Mesendoderm (in vitro differentiated cells): ENCODE measurements at regions not wholly inside any gene's neighbourhood (a gene's known extent, or its start where the extent isn't known, plus 50 kb on each side); places are given as distances from the start of the nearest gene placed in this dataset.

Experiments
- DNase-seq: peaks from one replicate; pipeline ENCODE4 v3.0.0; 2013
- H2AK5ac ChIP-seq: 2 replicates; pipeline ENCODE4 v1.6.1; 2013; ENCODE audit warnings: low read length, inconsistent platforms
- H2BK120ac ChIP-seq: 2 replicates; pipeline ENCODE4 v1.6.1; 2013; ENCODE audit warnings: low read depth, mild to moderate bottlenecking, low read length, moderate library complexity, mixed read lengths
- H2BK15ac ChIP-seq: replicated peaks from 2 replicates; pipeline ENCODE4 v1.6.1; 2013; ENCODE audit warnings: low read depth, mild to moderate bottlenecking, moderate library complexity
- H2BK5ac ChIP-seq: 2 replicates; pipeline ENCODE4 v1.6.1; 2013; ENCODE audit warnings: low read length, inconsistent platforms
- H3K18ac ChIP-seq: 2 replicates; pipeline ENCODE4 v1.6.1; 2013; ENCODE audit warnings: mild to moderate bottlenecking, low read length, mixed read lengths
- H3K23ac ChIP-seq: one replicate; pipeline ENCODE4 v1.6.1; 2013; ENCODE audit warnings: low read length
- H3K27ac ChIP-seq: 2 replicates; pipeline ENCODE4 v1.5.1; 2013; ENCODE audit warnings: low read depth, mild to moderate bottlenecking, inconsistent platforms, low read length, moderate library complexity
- H3K27me3 ChIP-seq: 2 replicates; pipeline ENCODE4 v1.6.1; 2013; ENCODE audit warnings: low read length, control low read depth, mild to moderate bottlenecking, inconsistent platforms; ENCODE audit not compliant: insufficient read depth, poor library complexity
- H3K36me3 ChIP-seq: 2 replicates; pipeline ENCODE4 v1.6.1; 2013; ENCODE audit warnings: low read length, inconsistent platforms; ENCODE audit not compliant: control insufficient read depth, insufficient read depth
- H3K4ac ChIP-seq: one replicate; pipeline ENCODE4 v1.6.1; 2013; ENCODE audit warnings: low read depth, mild to moderate bottlenecking, low read length, moderate library complexity
- H3K4me1 ChIP-seq: 2 replicates; pipeline ENCODE4 v1.6.1; 2013; ENCODE audit warnings: low read depth, low read length, inconsistent platforms; ENCODE audit not compliant: control insufficient read depth
- H3K4me2 ChIP-seq: 2 replicates; pipeline ENCODE4 v1.6.1; 2013; ENCODE audit warnings: low read length
- H3K4me3 ChIP-seq: 2 replicates; pipeline ENCODE4 v1.5.1; 2013; ENCODE audit warnings: mild to moderate bottlenecking, low read length
- H3K56ac ChIP-seq: one replicate; pipeline ENCODE4 v1.6.1; 2013; ENCODE audit warnings: low read length
- H3K79me1 ChIP-seq: 2 replicates; pipeline ENCODE4 v1.6.1; 2013; ENCODE audit warnings: low read length, inconsistent platforms
- H3K79me2 ChIP-seq: 2 replicates; pipeline ENCODE4 v1.6.1; 2013; ENCODE audit warnings: mild to moderate bottlenecking, low read length; ENCODE audit not compliant: control insufficient read depth, insufficient read depth
- H3K9ac ChIP-seq: 2 replicates; pipeline ENCODE4 v1.6.1; 2013; ENCODE audit warnings: low read length, inconsistent platforms
- H4K5ac ChIP-seq: one replicate; pipeline ENCODE4 v1.6.1; 2013; ENCODE audit warnings: low read length
- H4K8ac ChIP-seq: one replicate; pipeline ENCODE4 v1.6.1; 2013; ENCODE audit warnings: low read depth, mild to moderate bottlenecking, control low read depth, low read length, moderate library complexity
- WGBS: extraction: QIAGEN DNeasy Blood & Tissue Kit; methylation state at CpG from one replicate; pipeline ENCODE4 v1.1.7; 2013; ENCODE audit warnings: low lambda C conversion rate, missing lambda C conversion rate; ENCODE audit not compliant: insufficient coverage; ENCODE audit errors: extremely low coverage; 5-methylcytosine and 5-hydroxymethylcytosine counted together

- Histone ChIP-seq H2BK15ac (no peak overlapping the region), H3K4me2 (no peak overlapping the region), H3K23ac (no peak overlapping the region), H2BK120ac (no peak overlapping the region), H4K8ac (no peak overlapping the region), H2BK5ac (no peak overlapping the region), H3K56ac (no peak overlapping the region), H3K18ac (no peak overlapping the region), H2AK5ac (no peak overlapping the region), H4K5ac (no peak overlapping the region), H3K9ac (no peak overlapping the region), H3K4me3 (no peak overlapping the region), H3K4ac (no peak overlapping the region), H3K4me1 (no peaks in the 10 kb centered on the region), H3K79me1 (no peaks in the 10 kb centered on the region), H3K27ac (no peak overlapping the region), H3K79me2 (no peaks in the 10 kb centered on the region), H3K36me3 (no peaks in the 10 kb centered on the region), H3K27me3 (no peaks in the 10 kb centered on the region)
- DNase-seq: no peak
- WGBS: no CpG with 5 or more reads among the region's 4 CpGs
These were observed 80.6 kb downstream of the MFSD1 start for GRCh38 chr3:158882445-158882844.

GRCh38 chr3:158896729-158897128 is 94.9 kb downstream of the MFSD1 start:
- Histone ChIP-seq H3K27ac (no peak overlapping the region), H2AK5ac (no peak overlapping the region), H3K56ac (no peak overlapping the region), H3K27me3 (peaks cover 2% of the 10 kb centered on the region), H3K79me1 (no peaks in the 10 kb centered on the region), H3K9ac (no peak overlapping the region), H3K4me3 (no peak overlapping the region), H3K79me2 (no peaks in the 10 kb centered on the region), H2BK120ac (no peak overlapping the region), H3K4ac (no peak overlapping the region), H2BK15ac (no peak overlapping the region), H3K18ac (no peak overlapping the region), H4K5ac (no peak overlapping the region), H2BK5ac (no peak overlapping the region), H3K4me1 (no peaks in the 10 kb centered on the region), H3K4me2 (no peak overlapping the region), H3K36me3 (no peaks in the 10 kb centered on the region), H4K8ac (no peak overlapping the region), H3K23ac (no peak overlapping the region)
- no CpG with 5 or more reads among the region's 6 CpGs for WGBS
- DNase-seq: no peak

GRCh38 chr3:158906749-158907148 is 104.9 kb downstream of the MFSD1 start:
- Histone ChIP-seq H3K4ac (no peak overlapping the region), H3K18ac (no peak overlapping the region), H2BK120ac (no peak overlapping the region), H3K79me2 (no peaks in the 10 kb centered on the region), H2BK15ac (no peak overlapping the region), H3K9ac (no peak overlapping the region), H3K4me1 (no peaks in the 10 kb centered on the region), H3K36me3 (no peaks in the 10 kb centered on the region), H3K27ac (no peak overlapping the region), H3K23ac (no peak overlapping the region), H2BK5ac (no peak overlapping the region), H3K4me2 (no peak overlapping the region), H3K79me1 (no peaks in the 10 kb centered on the region), H4K8ac (no peak overlapping the region), H2AK5ac (no peak overlapping the region), H3K4me3 (no peak overlapping the region), H3K56ac (no peak overlapping the region), H3K27me3 (no peaks in the 10 kb centered on the region), H4K5ac (no peak overlapping the region)
- DNase-seq: no peak
- no CpG with 5 or more reads among the region's 1 CpG for WGBS

GRCh38 chr3:158908187-158908734 is 106.4 kb downstream of the MFSD1 start:
- H3K4me2 ChIP-seq: no peak overlapping the region
- H3K4ac ChIP-seq: no peak overlapping the region
- H3K79me1 ChIP-seq: no peaks in the 10 kb centered on the region
- H3K4me1 ChIP-seq: no peaks in the 10 kb centered on the region
- H2BK5ac ChIP-seq: no peak overlapping the region
- no peak overlapping the region for H3K4me3 ChIP-seq
- no peaks in the 10 kb centered on the region for H3K36me3 ChIP-seq
- H2BK120ac ChIP-seq: no peak overlapping the region
- H3K79me2 ChIP-seq: no peaks in the 10 kb centered on the region
- H2AK5ac ChIP-seq: no peak overlapping the region
- no peak overlapping the region for H4K8ac ChIP-seq
- H3K27me3 ChIP-seq: no peaks in the 10 kb centered on the region
- no peak overlapping the region for H2BK15ac ChIP-seq
- H3K23ac ChIP-seq: no peak overlapping the region
- no peak overlapping the region for H3K9ac ChIP-seq
- no peak overlapping the region for H4K5ac ChIP-seq
- H3K18ac ChIP-seq: no peak overlapping the region
- H3K27ac ChIP-seq: no peak overlapping the region
- no peak overlapping the region for H3K56ac ChIP-seq
- DNase-seq: no peak
- WGBS: 100% methylated on average over 1 of the region's 2 CpGs

GRCh38 chr3:158909870-158910269 is 108.0 kb downstream of the MFSD1 start:
- Histone ChIP-seq H3K27ac (no peak overlapping the region), H3K4me1 (no peaks in the 10 kb centered on the region), H3K27me3 (no peaks in the 10 kb centered on the region), H2AK5ac (no peak overlapping the region), H3K4me3 (no peak overlapping the region), H3K4ac (no peak overlapping the region), H3K4me2 (no peak overlapping the region), H3K9ac (no peak overlapping the region), H3K23ac (no peak overlapping the region), H2BK15ac (no peak overlapping the region), H3K18ac (no peak overlapping the region), H2BK120ac (no peak overlapping the region), H3K79me1 (no peaks in the 10 kb centered on the region), H3K79me2 (no peaks in the 10 kb centered on the region), H4K8ac (no peak overlapping the region), H4K5ac (no peak overlapping the region), H3K36me3 (no peaks in the 10 kb centered on the region), H2BK5ac (no peak overlapping the region), H3K56ac (no peak overlapping the region)
- no CpG with 5 or more reads among the region's 2 CpGs for WGBS
- DNase-seq: no peak

GRCh38 chr3:158911586-158911985 is 109.7 kb downstream of the MFSD1 start:
- Histone ChIP-seq H3K18ac (no peak overlapping the region), H3K4ac (no peak overlapping the region), H2BK15ac (no peak overlapping the region), H3K4me1 (no peaks in the 10 kb centered on the region), H3K23ac (no peak overlapping the region), H3K36me3 (no peaks in the 10 kb centered on the region), H3K27me3 (no peaks in the 10 kb centered on the region), H2BK5ac (no peak overlapping the region), H3K79me2 (no peaks in the 10 kb centered on the region), H2AK5ac (no peak overlapping the region), H4K5ac (no peak overlapping the region), H3K4me3 (no peak overlapping the region), H3K9ac (no peak overlapping the region), H4K8ac (no peak overlapping the region), H2BK120ac (no peak overlapping the region), H3K79me1 (no peaks in the 10 kb centered on the region), H3K56ac (no peak overlapping the region), H3K27ac (no peak overlapping the region), H3K4me2 (no peak overlapping the region)
- DNase-seq: no peak
- no CpG with 5 or more reads among the region's 6 CpGs for WGBS
